Kidney capillary endothelial cell (primary cell): ENCODE measurements at regions not wholly inside any gene's neighbourhood (a gene's known extent, or its start where the extent isn't known, plus 50 kb on each side); places are given as distances from the start of the nearest gene placed in this dataset.
A peak's percentile ranks its signal among the peaks of the same experiment; 100 is the strongest.
"Not testable (repeated sequence)": the region's sequence is repeated elsewhere in the genome, so short reads cannot be mapped to it uniquely, and the experiment has no call there.

ENCODE experiments used
- DNase-seq: peaks from one replicate; pipeline ENCODE4 v3.0.0-alpha.2; 2018; ENCODE audit warnings: low spot score

GRCh38 chr10:2920637-2921036 lies 146.7 kb upstream of the PFKP start:
- no peak for DNase-seq

GRCh38 chr10:2920168-2920567 lies 147.2 kb upstream of the PFKP start:
- no peak for DNase-seq

GRCh38 chr10:2919016-2919415 lies 148.3 kb upstream of the PFKP start:
- no peak for DNase-seq

- no peak for DNase-seq
Observed at GRCh38 chr10:2918489-2918888, 148.9 kb upstream of the PFKP start.

GRCh38 chr10:2917926-2918325 lies 149.4 kb upstream of the PFKP start:
- DNase-seq, result no peak

- no peak for DNase-seq
Observed at GRCh38 chr10:2915412-2915811, 151.9 kb upstream of the PFKP start.

- peak; percentile 10 for DNase-seq
Observed at GRCh38 chr10:2914741-2915140, 152.6 kb upstream of the PFKP start.

GRCh38 chr10:2913474-2913873 lies 153.9 kb upstream of the PFKP start:
- DNase-seq, result no peak

GRCh38 chr10:2910656-2911055 lies 156.7 kb upstream of the PFKP start:
- no peak for DNase-seq

GRCh38 chr10:2909921-2910320 lies 157.4 kb upstream of the PFKP start:
- no peak for DNase-seq

- DNase-seq, result no peak
Observed at GRCh38 chr10:2908851-2909630, 158.3 kb upstream of the PFKP start.

- no peak for DNase-seq
Observed at GRCh38 chr10:2906974-2907373, 160.4 kb upstream of the PFKP start.

- DNase-seq, result no peak
Observed at GRCh38 chr10:2905851-2906250, 161.5 kb upstream of the PFKP start.

- DNase-seq, result no peak
Observed at GRCh38 chr10:2900530-2900929, 166.8 kb upstream of the PFKP start.

GRCh38 chr10:2899246-2899951 lies 167.9 kb upstream of the PFKP start:
- no peak for DNase-seq

GRCh38 chr10:2898509-2898860 lies 168.9 kb upstream of the PFKP start:
- DNase-seq, result no peak

- DNase-seq, result peak; percentile 87
Observed at GRCh38 chr10:2897619-2898508, 169.5 kb upstream of the PFKP start.

GRCh38 chr10:2896334-2896733 lies 171.0 kb upstream of the PFKP start:
- DNase-seq, result not testable (repeated sequence)

- DNase-seq, result no peak
Observed at GRCh38 chr10:2895594-2896196, 171.7 kb upstream of the PFKP start.

- no peak for DNase-seq
Observed at GRCh38 chr10:2893991-2894390, 173.4 kb upstream of the PFKP start.

- no peak for DNase-seq
Observed at GRCh38 chr10:2893158-2893845, 174.0 kb upstream of the PFKP start.

- no peak for DNase-seq
Observed at GRCh38 chr10:2891770-2892124, 175.6 kb upstream of the PFKP start.
